H9 (cell line): ENCODE measurements at regions not wholly inside any gene's neighbourhood (a gene's known extent, or its start where the extent isn't known, plus 50 kb on each side); places are given as distances from the start of the nearest gene placed in this dataset.

Experiments used
- DNase-seq: peaks from one replicate; pipeline ENCODE4 v3.0.0-alpha.2; 2017
- H2AFZ ChIP-seq: one replicate; pipeline ENCODE4 v1.6.1; 2013; ENCODE audit warnings: mild to moderate bottlenecking, low read length, control low read depth, moderate library complexity
- H2AK5ac ChIP-seq: 2 replicates; pipeline ENCODE4 v1.6.1; 2013; ENCODE audit warnings: low read length, control low read depth, mixed read lengths; ENCODE audit not compliant: insufficient read length
- H2BK120ac ChIP-seq: one replicate; pipeline ENCODE4 v1.6.1; 2013; ENCODE audit warnings: low read depth, mild to moderate bottlenecking, low read length, control low read depth, inconsistent platforms; ENCODE audit not compliant: poor library complexity, severe bottlenecking
- H2BK12ac ChIP-seq: 2 replicates; pipeline ENCODE4 v1.6.1; 2013; ENCODE audit warnings: low read length, control low read depth, mixed read lengths, low read depth; ENCODE audit not compliant: insufficient read length
- H2BK15ac ChIP-seq: 2 replicates; pipeline ENCODE4 v1.6.1; 2013; ENCODE audit warnings: low read depth, low read length, control low read depth
- H2BK20ac ChIP-seq: one replicate; pipeline ENCODE4 v1.6.1; 2013; ENCODE audit warnings: low read depth, mild to moderate bottlenecking, low read length, control low read depth, inconsistent platforms; ENCODE audit not compliant: poor library complexity, severe bottlenecking
- H2BK5ac ChIP-seq: 2 replicates; pipeline ENCODE4 v1.6.1; 2013; ENCODE audit warnings: low read length, control low read depth, mixed read lengths; ENCODE audit not compliant: insufficient read length
- H3K14ac ChIP-seq: 2 replicates; pipeline ENCODE4 v1.6.1; 2013; ENCODE audit warnings: low read length, control low read depth; ENCODE audit not compliant: insufficient read depth
- H3K18ac ChIP-seq: 2 replicates; pipeline ENCODE4 v1.6.1; 2013; ENCODE audit warnings: low read depth, mild to moderate bottlenecking, mixed read lengths, low read length, control low read depth; ENCODE audit not compliant: insufficient read length
- H3K23ac ChIP-seq: 2 replicates; pipeline ENCODE4 v1.6.1; 2013; ENCODE audit warnings: low read length, control low read depth, mixed read lengths, low read depth; ENCODE audit not compliant: insufficient read length
- H3K23me2 ChIP-seq: 2 replicates; pipeline ENCODE4 v1.6.1; 2013; ENCODE audit warnings: low read depth, mild to moderate bottlenecking, mixed read lengths, low read length, control low read depth; ENCODE audit not compliant: insufficient read length, poor library complexity, severe bottlenecking
- H3K27ac ChIP-seq: 2 replicates; pipeline ENCODE4 v1.5.1; 2013; ENCODE audit warnings: low read length, control low read depth, mixed read lengths, low read depth; ENCODE audit not compliant: insufficient read length
- H3K27me3 ChIP-seq: 2 replicates; pipeline ENCODE4 v1.6.1; 2013; ENCODE audit warnings: low read length, control low read depth, inconsistent platforms; ENCODE audit not compliant: insufficient read depth
- H3K4ac ChIP-seq: 2 replicates; pipeline ENCODE4 v1.6.1; 2013; ENCODE audit warnings: low read depth, mild to moderate bottlenecking, control low read depth, inconsistent platforms, low read length, moderate library complexity
- H3K4me1 ChIP-seq: 2 replicates; pipeline ENCODE4 v1.6.1; 2013; ENCODE audit warnings: low read length, control low read depth, inconsistent platforms; ENCODE audit not compliant: insufficient read depth
- H3K4me2 ChIP-seq: 2 replicates; pipeline ENCODE4 v1.6.1; 2013; ENCODE audit warnings: low read length, control low read depth, mixed read lengths; ENCODE audit not compliant: insufficient read length, insufficient read depth
- H3K56ac ChIP-seq: 2 replicates; pipeline ENCODE4 v1.6.1; 2013; ENCODE audit warnings: low read depth, mild to moderate bottlenecking, mixed read lengths, low read length, control low read depth; ENCODE audit not compliant: insufficient read length
- H3K79me1 ChIP-seq: 2 replicates; pipeline ENCODE4 v1.6.1; 2013; ENCODE audit warnings: low read depth, mild to moderate bottlenecking, moderate library complexity, low read length, control low read depth, inconsistent platforms; ENCODE audit not compliant: insufficient read depth, poor library complexity, severe bottlenecking
- H3K79me2 ChIP-seq: 2 replicates; pipeline ENCODE4 v1.6.1; 2013; ENCODE audit warnings: low read length, control low read depth, inconsistent platforms; ENCODE audit not compliant: insufficient read depth
- H3K9ac ChIP-seq: 2 replicates; pipeline ENCODE4 v1.6.1; 2013; ENCODE audit warnings: low read length, control low read depth, mixed read lengths; ENCODE audit not compliant: insufficient read length; ENCODE audit errors: extremely low read depth
- H3K9me3 ChIP-seq: one replicate; pipeline ENCODE4 v1.6.1; 2013; ENCODE audit warnings: low read depth, low read length, inconsistent platforms; ENCODE audit not compliant: control insufficient read depth
- H3T11ph ChIP-seq: one replicate; pipeline ENCODE4 v1.6.1; 2013; ENCODE audit warnings: mild to moderate bottlenecking, low read length, control low read depth, inconsistent platforms
- H4K20me1 ChIP-seq: one replicate; pipeline ENCODE4 v1.6.1; 2013; ENCODE audit not compliant: control insufficient read depth, insufficient read length, insufficient read depth
- H4K5ac ChIP-seq: 2 replicates; pipeline ENCODE4 v1.6.1; 2013; ENCODE audit warnings: low read depth, mild to moderate bottlenecking, mixed read lengths, low read length, control low read depth; ENCODE audit not compliant: insufficient read length
- H4K8ac ChIP-seq: replicated peaks from 2 replicates; pipeline ENCODE4 v1.6.1; 2013; ENCODE audit warnings: low read length, control low read depth, mixed read lengths, low read depth; ENCODE audit not compliant: insufficient read length
- H4K91ac ChIP-seq: 2 replicates; pipeline ENCODE4 v1.6.1; 2013; ENCODE audit warnings: low read depth, mild to moderate bottlenecking, moderate library complexity, mixed read lengths, low read length, control low read depth; ENCODE audit not compliant: insufficient read length
- H3K27ac Mint-ChIP-seq, 3 experiments: 2 replicates in 2 of 3; 3 replicates in 1 of 3; pipeline ENCODE4 v1.8.0; 2020 to 2021; ENCODE audit warnings: mixed read lengths in 3 of 3, mild to moderate bottlenecking in 1 of 3, moderate library complexity in 1 of 3
- H3K27me3 Mint-ChIP-seq: 2 replicates; pipeline ENCODE4 v1.8.0; 2021; ENCODE audit warnings: low read depth, mild to moderate bottlenecking, moderate library complexity, mixed read lengths
- H3K36me3 Mint-ChIP-seq, 3 experiments: 2 replicates in 2 of 3; 3 replicates in 1 of 3; pipeline ENCODE4 v1.8.0; 2020 to 2021; ENCODE audit warnings: low read depth in 3 of 3, mixed read lengths in 3 of 3; ENCODE audit not compliant: insufficient read depth in 1 of 3
- H3K4me1 Mint-ChIP-seq, 2 experiments: 2 replicates each; pipeline ENCODE4 v1.8.0; 2020; ENCODE audit warnings: mixed read lengths in 2 of 2
- H3K4me3 Mint-ChIP-seq, 2 experiments: 2 replicates in 1 of 2; 3 replicates in 1 of 2; pipeline ENCODE4 v1.8.0; 2020 to 2021; ENCODE audit warnings: mild to moderate bottlenecking in 2 of 2, mixed read lengths in 2 of 2, moderate library complexity in 1 of 2
- H3K9me3 Mint-ChIP-seq, 2 experiments: 2 replicates in 1 of 2; 3 replicates in 1 of 2; pipeline ENCODE4 v1.8.0; 2020; ENCODE audit warnings: mild to moderate bottlenecking in 2 of 2, mixed read lengths in 2 of 2, moderate library complexity in 1 of 2
- WGBS: extraction: QIAGEN DNeasy Blood & Tissue Kit; methylation state at CpG from one replicate; pipeline ENCODE4 v1.1.7; 2013; ENCODE audit warnings: missing lambda C conversion rate, low lambda C conversion rate, mixed read lengths; ENCODE audit not compliant: insufficient read length; ENCODE audit errors: extremely low coverage; 5-methylcytosine and 5-hydroxymethylcytosine counted together
- TF ChIP-seq, protein P1 (sequence below): fragments of 200-600 bp; sonication (generic); conservative IDR thresholded peaks from 3 replicates; pipeline ENCODE4 v1.8.0; 2021; ENCODE audit warnings: antibody characterized with exemption, mild to moderate bottlenecking

DNA sequence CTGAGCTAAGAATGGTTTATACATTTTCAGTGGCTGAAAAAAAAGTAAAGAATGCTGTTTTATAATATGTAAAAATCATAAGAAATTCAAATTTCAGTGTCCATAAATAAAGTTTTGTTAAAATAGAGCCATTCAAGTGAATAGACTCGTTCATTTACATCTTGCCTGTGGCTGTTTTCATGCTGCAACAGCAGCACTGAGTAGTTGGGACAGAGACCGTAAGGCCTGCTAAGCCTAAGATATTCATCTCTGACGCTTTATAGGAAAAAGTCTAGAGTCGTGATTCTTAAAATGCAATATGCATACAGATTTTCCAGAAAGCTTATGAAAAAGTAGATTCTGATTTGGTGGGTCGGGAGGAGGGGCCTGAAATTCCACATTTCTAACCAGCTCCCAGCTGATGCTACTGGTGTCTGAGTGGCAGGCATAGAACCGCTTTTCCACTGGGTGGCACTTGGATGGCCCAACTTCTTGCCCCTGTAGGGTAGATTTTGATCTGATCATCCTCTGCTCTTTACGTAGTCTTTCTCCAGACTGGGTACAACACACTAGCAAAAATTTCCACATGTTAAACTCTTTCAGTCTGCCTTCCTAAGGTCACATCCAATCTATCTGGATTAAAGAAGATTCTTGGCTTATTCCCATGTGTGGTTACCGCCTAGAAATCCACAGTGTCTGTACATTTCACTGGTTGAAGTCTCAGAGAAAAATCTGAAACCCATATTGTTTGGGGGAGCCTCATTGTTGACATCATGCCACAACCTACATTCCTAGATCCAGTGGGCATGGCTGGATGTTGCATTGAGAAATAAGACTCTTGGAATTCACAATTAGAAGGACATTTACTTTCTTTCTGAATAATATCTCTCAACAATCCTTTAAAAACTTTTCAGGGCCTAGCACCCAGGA, 151.2 kb downstream of the C12orf75 start:
- Histone ChIP-seq H3T11ph (no peak overlapping the region), H3K27ac (no peak overlapping the region), H4K20me1 (no peaks in the 10 kb centered on the region), H4K5ac (no peak overlapping the region), H4K8ac (no peak overlapping the region), H2BK120ac (no peak overlapping the region), H2AK5ac (no peak overlapping the region), H3K27me3 (no peaks in the 10 kb centered on the region), H3K23me2 (no peaks in the 10 kb centered on the region), H2BK12ac (no peak overlapping the region), H3K18ac (no peak overlapping the region), H4K91ac (no peak overlapping the region), H3K79me2 (no peaks in the 10 kb centered on the region), H3K23ac (no peak overlapping the region), H2BK15ac (no peak overlapping the region), H3K4me2 (no peak overlapping the region), H3K14ac (no peak overlapping the region), H3K79me1 (no peaks in the 10 kb centered on the region), H3K4me1 (0 out of 2 replicates have a peak, but pooled peaks cover 1% of the 10 kb centered on the region), H2AFZ (no peak overlapping the region), H3K9ac (no peak overlapping the region), H3K4ac (no peak overlapping the region), H2BK20ac (no peak overlapping the region), H3K56ac (no peak overlapping the region), H3K9me3 (no peaks in the 10 kb centered on the region), H2BK5ac (no peak overlapping the region)
- TF ChIP-seq, protein P1, sequence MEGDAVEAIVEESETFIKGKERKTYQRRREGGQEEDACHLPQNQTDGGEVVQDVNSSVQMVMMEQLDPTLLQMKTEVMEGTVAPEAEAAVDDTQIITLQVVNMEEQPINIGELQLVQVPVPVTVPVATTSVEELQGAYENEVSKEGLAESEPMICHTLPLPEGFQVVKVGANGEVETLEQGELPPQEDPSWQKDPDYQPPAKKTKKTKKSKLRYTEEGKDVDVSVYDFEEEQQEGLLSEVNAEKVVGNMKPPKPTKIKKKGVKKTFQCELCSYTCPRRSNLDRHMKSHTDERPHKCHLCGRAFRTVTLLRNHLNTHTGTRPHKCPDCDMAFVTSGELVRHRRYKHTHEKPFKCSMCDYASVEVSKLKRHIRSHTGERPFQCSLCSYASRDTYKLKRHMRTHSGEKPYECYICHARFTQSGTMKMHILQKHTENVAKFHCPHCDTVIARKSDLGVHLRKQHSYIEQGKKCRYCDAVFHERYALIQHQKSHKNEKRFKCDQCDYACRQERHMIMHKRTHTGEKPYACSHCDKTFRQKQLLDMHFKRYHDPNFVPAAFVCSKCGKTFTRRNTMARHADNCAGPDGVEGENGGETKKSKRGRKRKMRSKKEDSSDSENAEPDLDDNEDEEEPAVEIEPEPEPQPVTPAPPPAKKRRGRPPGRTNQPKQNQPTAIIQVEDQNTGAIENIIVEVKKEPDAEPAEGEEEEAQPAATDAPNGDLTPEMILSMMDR: no peak
- Mint-ChIP-seq H3K9me3 (no peaks in the 10 kb centered on the region), H3K4me3 (no peak overlapping the region), H3K36me3 (no peaks in the 10 kb centered on the region), H3K27me3 (peaks cover 2% of the 10 kb centered on the region; the same call in 1 of the 2 replicates), H3K27ac (no peak overlapping the region), H3K4me1 (peaks cover 45 to 54% of the 10 kb centered on the region in 2 experiments)
- WGBS: no CpG with 5 or more reads among the region's 8 CpGs
- no peak for DNase-seq
